ENCODE measurements at regions not wholly inside any gene's neighbourhood (a gene's known extent, or its start where the extent isn't known, plus 50 kb on each side); places are given as distances from the start of the nearest gene placed in this dataset.
A peak's percentile ranks its signal among the peaks of the same experiment; 100 is the strongest.

DNA sequence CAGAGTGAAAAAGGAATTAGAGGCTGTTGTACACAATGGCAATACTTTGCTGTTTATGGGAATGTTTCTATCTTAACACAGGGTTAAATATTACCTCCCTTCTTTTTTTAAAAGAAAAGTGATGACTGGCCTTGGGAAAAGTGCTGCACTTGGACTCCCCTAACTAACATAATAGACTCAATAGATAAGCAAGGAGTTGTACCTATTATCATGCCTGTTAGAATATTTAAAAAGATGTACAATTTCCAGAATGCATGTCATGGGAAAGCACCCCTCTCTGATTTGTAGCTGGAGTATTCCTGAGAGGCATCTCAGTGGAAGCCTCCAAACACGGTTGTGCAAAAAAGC lies 79.3 kb upstream of the GPC6 start:
- CTCF ChIA-PET = no interaction called here
- POLR2A ChIA-PET (ENCODE audit: unreplicated experiment) = no interaction called here
- Histone ChIP-seq H3K4me1 (ENCODE audit: insufficient read depth, low read length) (no peaks in the 10 kb centered on the region), H3K4me2 (ENCODE audit: low read length) (no peak overlapping the region), H3K27me3 (ENCODE audit: low read length) (no peaks in the 10 kb centered on the region), H3K9me2 (replicated peaks; ENCODE audit: low read length) (no peaks in the 10 kb centered on the region), H3K36me3 (ENCODE audit: low read depth, low read length) (no peaks in the 10 kb centered on the region), H4K20me1 (ENCODE audit: low read length) (no peaks in the 10 kb centered on the region), H3K4me3 (ENCODE audit: low read length) (no peak overlapping the region), H2AFZ (ENCODE audit: low read length) (no peak overlapping the region), H3K9me3 (ENCODE audit: low read length) (no peaks in the 10 kb centered on the region), H3K9ac (ENCODE audit: low read length) (no peak overlapping the region), H3F3A (ENCODE audit: low read length, unreplicated experiment) (no peaks in the 10 kb centered on the region), H3K27ac (ENCODE audit: low read length) (no peak overlapping the region), H3K79me2 (ENCODE audit: low read length) (no peaks in the 10 kb centered on the region)
- ATAC-seq (no peak), DNase-seq (no peak)
- TF ChIP-seq, protein P1, sequence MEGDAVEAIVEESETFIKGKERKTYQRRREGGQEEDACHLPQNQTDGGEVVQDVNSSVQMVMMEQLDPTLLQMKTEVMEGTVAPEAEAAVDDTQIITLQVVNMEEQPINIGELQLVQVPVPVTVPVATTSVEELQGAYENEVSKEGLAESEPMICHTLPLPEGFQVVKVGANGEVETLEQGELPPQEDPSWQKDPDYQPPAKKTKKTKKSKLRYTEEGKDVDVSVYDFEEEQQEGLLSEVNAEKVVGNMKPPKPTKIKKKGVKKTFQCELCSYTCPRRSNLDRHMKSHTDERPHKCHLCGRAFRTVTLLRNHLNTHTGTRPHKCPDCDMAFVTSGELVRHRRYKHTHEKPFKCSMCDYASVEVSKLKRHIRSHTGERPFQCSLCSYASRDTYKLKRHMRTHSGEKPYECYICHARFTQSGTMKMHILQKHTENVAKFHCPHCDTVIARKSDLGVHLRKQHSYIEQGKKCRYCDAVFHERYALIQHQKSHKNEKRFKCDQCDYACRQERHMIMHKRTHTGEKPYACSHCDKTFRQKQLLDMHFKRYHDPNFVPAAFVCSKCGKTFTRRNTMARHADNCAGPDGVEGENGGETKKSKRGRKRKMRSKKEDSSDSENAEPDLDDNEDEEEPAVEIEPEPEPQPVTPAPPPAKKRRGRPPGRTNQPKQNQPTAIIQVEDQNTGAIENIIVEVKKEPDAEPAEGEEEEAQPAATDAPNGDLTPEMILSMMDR (conservative IDR thresholded peaks at IDR 0.05; ENCODE audit: low read depth, low read length) = no peak
- TF ChIP-seq EZH2 (IDR thresholded peaks at IDR 0.05; ENCODE audit: low read length, unreplicated experiment) (no peak), EZH2phosphoT487 (IDR thresholded peaks at IDR 0.05; ENCODE audit: borderline replicate concordance, low read length) (no peak)
- BruUV-seq (replicated peaks) = no TSS peak
- intact Hi-C loops (cut with micrococcal nuclease) = no loop called here

DNA sequence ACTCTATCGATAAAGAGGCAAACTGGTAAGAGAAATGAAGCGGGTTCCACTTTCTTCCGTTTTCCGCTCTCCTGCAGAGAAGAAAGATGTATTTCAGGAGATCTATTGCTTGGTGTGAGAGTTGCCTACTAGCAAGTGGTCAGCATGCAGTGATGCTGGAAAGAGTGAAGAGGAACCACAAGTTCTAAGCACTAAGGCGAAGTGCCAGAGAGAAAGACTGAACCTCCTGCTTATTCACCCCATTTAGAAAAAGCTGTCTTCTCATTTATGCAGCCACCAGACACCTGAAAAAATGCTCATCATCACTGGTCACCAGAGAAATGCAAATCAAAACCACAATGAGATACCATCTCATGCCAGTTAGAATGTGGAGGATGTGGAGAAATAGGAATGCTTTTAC lies 78.7 kb upstream of the GPC6 start:
- H4K20me1 ChIP-seq (ENCODE audit: low read length) = no peaks in the 10 kb centered on the region
- CTCF ChIA-PET = no interaction called here
- no peak overlapping the region for H2AFZ ChIP-seq (ENCODE audit: low read length)
- no peak overlapping the region for H3K4me2 ChIP-seq (ENCODE audit: low read length)
- ATAC-seq (no peak), DNase-seq (no peak)
- POLR2A ChIA-PET (ENCODE audit: unreplicated experiment) = no interaction called here
- intact Hi-C loops (cut with micrococcal nuclease) = no loop called here
- no peaks in the 10 kb centered on the region for H3K79me2 ChIP-seq (ENCODE audit: low read length)
- no peak overlapping the region for H3K4me3 ChIP-seq (ENCODE audit: low read length)
- H3K9me2 ChIP-seq (replicated peaks; ENCODE audit: low read length) = no peaks in the 10 kb centered on the region
- H3K27ac ChIP-seq (ENCODE audit: low read length) = no peak overlapping the region
- no peaks in the 10 kb centered on the region for H3K27me3 ChIP-seq (ENCODE audit: low read length)
- no peak overlapping the region for H3K9ac ChIP-seq (ENCODE audit: low read length)
- no peaks in the 10 kb centered on the region for H3K9me3 ChIP-seq (ENCODE audit: low read length)
- no peaks in the 10 kb centered on the region for H3F3A ChIP-seq (ENCODE audit: low read length, unreplicated experiment)
- no TSS peak for BruUV-seq (replicated peaks)
- no peak for TF ChIP-seq EZH2 (IDR thresholded peaks at IDR 0.05; ENCODE audit: low read length, unreplicated experiment)
- no peak for TF ChIP-seq EZH2phosphoT487 (IDR thresholded peaks at IDR 0.05; ENCODE audit: borderline replicate concordance, low read length)
- TF ChIP-seq, protein P1 (conservative IDR thresholded peaks at IDR 0.05; ENCODE audit: low read depth, low read length) = no peak
- no peaks in the 10 kb centered on the region for H3K4me1 ChIP-seq (ENCODE audit: insufficient read depth, low read length)
- no peaks in the 10 kb centered on the region for H3K36me3 ChIP-seq (ENCODE audit: low read depth, low read length)

DNA sequence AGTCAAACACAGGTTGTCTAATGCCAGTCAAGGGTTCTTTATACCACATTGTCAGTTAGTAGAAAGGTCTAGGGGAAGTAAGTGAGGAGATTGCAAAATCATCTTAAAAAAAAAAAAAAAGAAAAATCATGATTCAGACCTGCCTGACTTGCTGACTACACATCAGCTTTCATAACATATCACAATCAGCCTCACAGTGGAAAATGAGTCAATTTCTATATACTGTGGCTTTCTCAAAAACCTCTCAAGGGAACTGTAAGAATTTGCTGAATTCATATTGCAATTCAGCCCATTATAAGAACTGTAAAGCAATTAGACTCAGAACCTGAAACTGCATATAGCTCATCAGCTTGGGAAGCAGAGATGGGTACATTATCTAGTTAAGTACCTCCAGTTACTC lies 75.3 kb upstream of the GPC6 start:
- Histone ChIP-seq H3K27me3 (ENCODE audit: low read length) (no peaks in the 10 kb centered on the region), H3K9ac (ENCODE audit: low read length) (no peak overlapping the region), H2AFZ (ENCODE audit: low read length) (no peak overlapping the region), H3K36me3 (ENCODE audit: low read depth, low read length) (no peaks in the 10 kb centered on the region), H3K9me2 (replicated peaks; ENCODE audit: low read length) (no peaks in the 10 kb centered on the region), H4K20me1 (ENCODE audit: low read length) (no peaks in the 10 kb centered on the region), H3K4me3 (ENCODE audit: low read length) (no peak overlapping the region), H3K4me2 (ENCODE audit: low read length) (no peak overlapping the region), H3K4me1 (ENCODE audit: insufficient read depth, low read length) (no peaks in the 10 kb centered on the region), H3F3A (ENCODE audit: low read length, unreplicated experiment) (no peaks in the 10 kb centered on the region), H3K79me2 (ENCODE audit: low read length) (no peaks in the 10 kb centered on the region), H3K27ac (ENCODE audit: low read length) (no peak overlapping the region), H3K9me3 (ENCODE audit: low read length) (no peaks in the 10 kb centered on the region)
- CTCF ChIA-PET = no interaction called here
- no peak for ATAC-seq
- peak; percentile 35 for DNase-seq
- POLR2A ChIA-PET (ENCODE audit: unreplicated experiment) = no interaction called here
- BruUV-seq (replicated peaks) = no TSS peak
- TF ChIP-seq, protein P1 (conservative IDR thresholded peaks at IDR 0.05; ENCODE audit: low read depth, low read length) = no peak
- TF ChIP-seq EZH2phosphoT487 (IDR thresholded peaks at IDR 0.05; ENCODE audit: borderline replicate concordance, low read length) (no peak), EZH2 (IDR thresholded peaks at IDR 0.05; ENCODE audit: low read length, unreplicated experiment) (no peak)
- intact Hi-C loops (cut with micrococcal nuclease) = no loop called here

All from PC-3 (cell line).